HCT116 (cell line): ENCODE measurements at regions not wholly inside any gene's neighbourhood (a gene's known extent, or its start where the extent isn't known, plus 50 kb on each side); places are given as distances from the start of the nearest gene placed in this dataset.

Experiments
- ATAC-seq: fragments of 200-7000 bp; cut with Tn5 transposase; 2 replicates; pipeline ENCODE4 v1.9.1; 2020; ENCODE audit warnings: mild to moderate bottlenecking, moderate library complexity
- BruUV-seq: library from RNA; stranded (reverse); fragments of 400-500 nt; replicated peaks from 2 replicates; lab custom pipeline; 2021; lab: Mats Ljungman, UMichigan
- CTCF ChIA-PET: fragments of 300-600 bp; sonication (Branson Sonifier 250); formaldehyde crosslinking; loops from one replicate; lab custom pipeline; 2021; ENCODE audit warnings: antibody characterized with exemption; lab: Charles Lee
- POLR2A ChIA-PET: fragments of 300-600, 350-600 bp; sonication (Branson Sonifier 250); formaldehyde crosslinking; loops from one replicate; lab custom pipeline; 2021; ENCODE audit warnings: antibody characterized with exemption; lab: Charles Lee
- RAD21 ChIA-PET, 2 experiments: fragments of 300-600 bp; sonication (Branson Sonifier 250); formaldehyde crosslinking; loops; one replicate each; lab custom pipeline; 2023; ENCODE audit warnings: low total read pairs in 2 of 2; ENCODE audit not compliant: uncharacterized antibody in 2 of 2, unreplicated experiment in 2 of 2, low non-redundant PET in 1 of 2; lab: Charles Lee
- DNase-seq: peaks from one replicate; pipeline ENCODE4 v3.0.0-alpha.2; 2010; ENCODE audit warnings: low read depth, low spot score
- H2AFZ ChIP-seq: fragments of 200-600 bp; shearing (Covaris generic), sonication (generic); 2 replicates; pipeline ENCODE4 v1.6.1; 2017; ENCODE audit warnings: low read depth, mixed run types, mixed read lengths, antibody characterized with exemption, low read length; ENCODE audit not compliant: poor library complexity, severe bottlenecking
- H3K27ac ChIP-seq: 2 replicates; pipeline ENCODE4 v1.5.1; 2012; ENCODE audit warnings: low read depth, low read length
- H3K27me3 ChIP-seq: fragments of 200-600 bp; sonication (generic); 2 replicates; pipeline ENCODE4 v1.6.1; 2016; ENCODE audit warnings: mixed run types, low read length, mixed read lengths; ENCODE audit not compliant: insufficient read depth
- H3K36me3 ChIP-seq, 2 experiments: fragments of 200-500 bp in 1 of 2; fragments of 200-600 bp in 1 of 2; sonication (Bioruptor generic) in 1 of 2; sonication (generic) in 1 of 2; 2 replicates each; pipeline versions ENCODE4 v1.5.1 to v1.6.1; 2014 to 2016; ENCODE audit warnings: low read length in 2 of 2, inconsistent platforms in 1 of 2, mixed read lengths in 1 of 2, mixed run types in 1 of 2; ENCODE audit not compliant: insufficient read depth in 2 of 2, control insufficient read depth in 1 of 2
- H3K4me1 ChIP-seq, 2 experiments: fragments of 200-600 bp in 1 of 2; sonication (generic) in 1 of 2; 2 replicates each; pipeline versions ENCODE4 v1.5.1 to v1.6.1; 2012 to 2017; ENCODE audit warnings: low read length in 2 of 2, inconsistent platforms in 1 of 2, mild to moderate bottlenecking in 1 of 2, mixed read lengths in 1 of 2, mixed run types in 1 of 2, moderate library complexity in 1 of 2; ENCODE audit not compliant: insufficient read depth in 2 of 2, control insufficient read depth in 1 of 2
- H3K4me2 ChIP-seq: fragments of 200-600 bp; sonication (generic); 2 replicates; pipeline ENCODE4 v1.6.1; 2017; ENCODE audit warnings: mixed run types, low read length, mixed read lengths
- H3K4me3 ChIP-seq, 2 experiments: fragments of 200-600 bp in 1 of 2; sonication (generic) in 1 of 2; replicated peaks in 1 of 2; 2 replicates each; pipeline ENCODE4 v1.5.1; 2011 to 2016; ENCODE audit warnings: low read length in 2 of 2, control low read depth in 1 of 2, low read depth in 1 of 2, mild to moderate bottlenecking in 1 of 2, mixed read lengths in 1 of 2, mixed run types in 1 of 2
- H3K79me2 ChIP-seq: fragments of 200-600 bp; sonication (generic); 2 replicates; pipeline ENCODE4 v1.6.1; 2017; ENCODE audit warnings: mild to moderate bottlenecking, mixed run types, low read length, moderate library complexity, mixed read lengths; ENCODE audit not compliant: insufficient read depth
- H3K9ac ChIP-seq: fragments of 200-600 bp; sonication (generic); 2 replicates; pipeline ENCODE4 v1.6.1; 2016; ENCODE audit warnings: low read length, mixed read lengths
- H3K9me2 ChIP-seq: fragments of 200-600 bp; sonication (generic), shearing (Covaris generic); 2 replicates; pipeline ENCODE4 v1.6.1; 2017; ENCODE audit warnings: mixed run types, mild to moderate bottlenecking, moderate library complexity; ENCODE audit not compliant: insufficient read depth
- H3K9me3 ChIP-seq, 2 experiments: fragments of 200-500 bp in 1 of 2; fragments of 200-600 bp in 1 of 2; sonication (Bioruptor generic) in 1 of 2; sonication (generic) in 1 of 2; 2 replicates each; pipeline ENCODE4 v1.6.1; 2014 to 2017; ENCODE audit warnings: low read length in 2 of 2, mixed read lengths in 2 of 2, inconsistent platforms in 1 of 2, low read depth in 1 of 2, mild to moderate bottlenecking in 1 of 2, mixed run types in 1 of 2, moderate library complexity in 1 of 2; ENCODE audit not compliant: control insufficient read depth in 1 of 2, insufficient read depth in 1 of 2
- H4K20me1 ChIP-seq: fragments of 200-600 bp; sonication (generic), shearing (Covaris generic); 2 replicates; pipeline ENCODE4 v1.6.1; 2017; ENCODE audit warnings: mixed run types, mild to moderate bottlenecking, moderate library complexity; ENCODE audit not compliant: insufficient read depth
- CBX3 ChIP-seq: IDR thresholded peaks from 2 replicates; pipeline ENCODE4 v1.6.1; 2012; ENCODE audit warnings: low read depth
- EZH2 ChIP-seq: fragments of 200-600 bp; sonication (generic); IDR thresholded peaks from 2 replicates; pipeline ENCODE4 v1.6.1; 2017; ENCODE audit warnings: antibody characterized with exemption, mixed run types
- EZH2phosphoT487 ChIP-seq: fragments of 200-600 bp; IDR thresholded peaks from 2 replicates; pipeline ENCODE4 v1.6.1; 2018; ENCODE audit warnings: antibody characterized with exemption, borderline replicate concordance
- FOSL1 ChIP-seq: IDR thresholded peaks from 2 replicates; pipeline ENCODE4 v1.6.1; 2012; ENCODE audit warnings: low read depth
- JUND ChIP-seq: IDR thresholded peaks from 2 replicates; pipeline ENCODE4 v1.6.1; 2012
- POLR2A ChIP-seq: IDR thresholded peaks from 2 replicates; pipeline ENCODE4 v1.7.0; 2011; ENCODE audit warnings: borderline replicate concordance; ENCODE audit not compliant: insufficient read depth, insufficient read length; ENCODE audit errors: extremely low read depth
- POLR2AphosphoS5 ChIP-seq: IDR thresholded peaks from 2 replicates; pipeline ENCODE4 v1.6.1; 2011; ENCODE audit warnings: mild to moderate bottlenecking, low read depth, low read length, moderate library complexity
- RAD21 ChIP-seq: IDR thresholded peaks from 2 replicates; pipeline ENCODE4 v1.6.1; 2012; ENCODE audit warnings: low read depth, mild to moderate bottlenecking
- SRF ChIP-seq: IDR thresholded peaks from 2 replicates; pipeline ENCODE4 v1.6.1; 2012; ENCODE audit warnings: low read depth
- YY1 ChIP-seq: IDR thresholded peaks from 2 replicates; pipeline ENCODE4 v1.6.1; 2011; ENCODE audit warnings: low read length, low read depth, moderate library complexity, mild to moderate bottlenecking; ENCODE audit not compliant: insufficient replicate concordance; ENCODE audit errors: extremely low read depth
- ZFX ChIP-seq: fragments of 450-650 bp; IDR thresholded peaks from 2 replicates; pipeline ENCODE4 v1.6.1; 2017
- ZNF274 ChIP-seq: fragments of 200-500 bp; sonication (Bioruptor generic); IDR thresholded peaks from 2 replicates; pipeline ENCODE4 v1.6.1; 2014; ENCODE audit warnings: mild to moderate bottlenecking, low read depth, low read length, inconsistent platforms
- intact Hi-C: fragments of 100-400 bp; cut with micrococcal nuclease; formaldehyde crosslinking; loops from 2 replicates; pipeline ENCODE4 v1.10.0; 2022
- TF ChIP-seq, protein P1 (sequence below): IDR thresholded peaks from 2 replicates; pipeline ENCODE4 v1.6.1; 2012
- TF ChIP-seq, protein P2 (sequence below): IDR thresholded peaks from 2 replicates; pipeline ENCODE4 v1.6.1; 2012; ENCODE audit warnings: low read depth
- TF ChIP-seq, protein P3 (sequence below), 3 experiments: fragments of 200-600 bp in 1 of 3; sonication (generic) in 1 of 3; IDR thresholded peaks in 2 of 3; conservative IDR thresholded peaks in 1 of 3; 2 replicates each; pipeline ENCODE4 v1.5.1; 2012 to 2017; ENCODE audit warnings: low read depth in 2 of 3, low read length in 2 of 3, antibody characterized with exemption in 1 of 3, borderline replicate concordance in 1 of 3, control low read depth in 1 of 3, mild to moderate bottlenecking in 1 of 3, mixed read lengths in 1 of 3, mixed run types in 1 of 3, moderate library complexity in 1 of 3; ENCODE audit not compliant: insufficient read depth in 1 of 3

DNA sequence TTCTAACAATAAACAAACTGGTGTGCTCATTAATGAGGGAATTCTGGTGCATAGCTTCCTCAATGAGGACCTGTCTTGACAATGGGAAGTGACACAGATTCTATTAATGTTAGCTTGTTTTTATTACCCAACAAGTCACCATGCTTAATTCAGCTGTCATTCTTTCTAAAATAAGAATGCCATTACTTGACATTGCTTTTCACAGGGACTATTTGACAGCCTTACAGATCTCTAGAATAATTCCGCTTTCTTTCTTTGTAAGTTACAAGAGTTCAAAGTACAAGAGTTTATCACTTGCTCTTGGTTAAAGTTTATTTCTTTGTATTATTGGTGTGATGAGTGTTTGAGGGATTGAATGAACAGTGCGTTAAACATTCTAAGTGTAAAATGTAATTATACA lies 127.0 kb upstream of the COL5A2 start:
- no peaks in the 10 kb centered on the region for H3K79me2 ChIP-seq
- H4K20me1 ChIP-seq: no peaks in the 10 kb centered on the region
- no peaks in the 10 kb centered on the region for H3K9me3 ChIP-seq
- RAD21 ChIA-PET: no interaction called here
- ATAC-seq: no peak
- no peaks in the 10 kb centered on the region for H3K36me3 ChIP-seq
- CTCF ChIA-PET: no interaction called here
- TF ChIP-seq EZH2: no peak
- no peak for TF ChIP-seq JUND
- intact Hi-C loops: no loop called here
- no peak overlapping the region for H3K9ac ChIP-seq
- no peak overlapping the region for H3K4me3 ChIP-seq
- DNase-seq: no peak
- H3K27me3 ChIP-seq: no peaks in the 10 kb centered on the region
- H3K4me2 ChIP-seq: no peak overlapping the region
- peaks cover 0 to 7% of the 10 kb centered on the region in 2 experiments; a peak in 2 of 4 replicates for H3K4me1 ChIP-seq
- POLR2A ChIA-PET: no interaction called here
- H3K9me2 ChIP-seq: no peaks in the 10 kb centered on the region
- no peak overlapping the region for H2AFZ ChIP-seq
- no TSS peak for BruUV-seq
- H3K27ac ChIP-seq: no peak overlapping the region

DNA sequence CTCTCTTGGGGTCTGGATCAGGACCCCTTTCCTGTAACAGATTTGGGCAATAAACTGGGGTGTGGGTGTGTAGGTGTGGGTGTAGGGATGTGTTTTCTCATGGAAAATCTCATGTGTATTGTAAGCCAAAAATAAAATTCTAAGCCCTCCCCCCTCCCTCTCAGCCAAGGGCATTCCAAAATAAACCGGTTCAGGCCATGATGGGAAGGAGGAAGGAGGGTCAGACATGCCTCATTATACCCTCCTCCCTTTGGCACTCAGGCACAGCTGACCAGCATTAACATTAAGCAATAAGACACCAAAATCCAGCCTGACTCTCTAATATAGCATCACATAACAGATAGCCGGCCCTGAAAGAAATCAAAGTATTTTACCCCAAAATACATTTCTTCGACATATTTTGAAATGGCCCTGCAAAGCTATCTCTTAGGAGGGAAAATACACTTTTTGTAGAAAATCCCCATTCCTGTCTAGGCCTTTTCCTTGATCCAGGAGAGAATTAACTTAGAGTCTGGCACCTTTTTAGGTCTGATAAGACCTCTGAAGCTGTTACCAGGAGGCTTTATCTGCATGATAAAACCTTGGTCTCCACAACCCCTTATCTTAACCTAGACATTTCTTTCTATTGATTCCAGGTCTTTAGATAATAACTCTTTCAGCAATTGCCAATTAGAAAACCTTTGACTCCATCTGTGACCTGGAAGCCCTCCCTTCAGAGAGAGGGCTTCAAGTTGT lies 128.7 kb upstream of the COL5A2 start:
- Histone ChIP-seq H2AFZ (no peak overlapping the region), H3K79me2 (no peaks in the 10 kb centered on the region), H3K4me1 (peaks cover 0 to 7% of the 10 kb centered on the region in 2 experiments; a peak in 2 of 4 replicates), H3K9me2 (no peaks in the 10 kb centered on the region), H3K4me2 (no peak overlapping the region), H3K9ac (no peak overlapping the region), H3K27me3 (no peaks in the 10 kb centered on the region), H4K20me1 (no peaks in the 10 kb centered on the region), H3K36me3 (no peaks in the 10 kb centered on the region), H3K4me3 (no peak overlapping the region), H3K27ac (no peak overlapping the region), H3K9me3 (no peaks in the 10 kb centered on the region)
- ChIA-PET RAD21 (no interaction called here), POLR2A (no interaction called here), CTCF (no interaction called here)
- intact Hi-C loops: no loop called here
- no peak for DNase-seq
- BruUV-seq: no TSS peak
- ATAC-seq: no peak
- TF ChIP-seq, protein P1, sequence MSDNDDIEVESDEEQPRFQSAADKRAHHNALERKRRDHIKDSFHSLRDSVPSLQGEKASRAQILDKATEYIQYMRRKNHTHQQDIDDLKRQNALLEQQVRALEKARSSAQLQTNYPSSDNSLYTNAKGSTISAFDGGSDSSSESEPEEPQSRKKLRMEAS: no peak
- TF ChIP-seq POLR2AphosphoS5: no peak
- TF ChIP-seq SRF: no peak
- TF ChIP-seq RAD21: no peak
- no peak for TF ChIP-seq EZH2
- no peak for TF ChIP-seq FOSL1
- TF ChIP-seq YY1: no peak
- TF ChIP-seq POLR2A: no peak
- TF ChIP-seq, protein P2, sequence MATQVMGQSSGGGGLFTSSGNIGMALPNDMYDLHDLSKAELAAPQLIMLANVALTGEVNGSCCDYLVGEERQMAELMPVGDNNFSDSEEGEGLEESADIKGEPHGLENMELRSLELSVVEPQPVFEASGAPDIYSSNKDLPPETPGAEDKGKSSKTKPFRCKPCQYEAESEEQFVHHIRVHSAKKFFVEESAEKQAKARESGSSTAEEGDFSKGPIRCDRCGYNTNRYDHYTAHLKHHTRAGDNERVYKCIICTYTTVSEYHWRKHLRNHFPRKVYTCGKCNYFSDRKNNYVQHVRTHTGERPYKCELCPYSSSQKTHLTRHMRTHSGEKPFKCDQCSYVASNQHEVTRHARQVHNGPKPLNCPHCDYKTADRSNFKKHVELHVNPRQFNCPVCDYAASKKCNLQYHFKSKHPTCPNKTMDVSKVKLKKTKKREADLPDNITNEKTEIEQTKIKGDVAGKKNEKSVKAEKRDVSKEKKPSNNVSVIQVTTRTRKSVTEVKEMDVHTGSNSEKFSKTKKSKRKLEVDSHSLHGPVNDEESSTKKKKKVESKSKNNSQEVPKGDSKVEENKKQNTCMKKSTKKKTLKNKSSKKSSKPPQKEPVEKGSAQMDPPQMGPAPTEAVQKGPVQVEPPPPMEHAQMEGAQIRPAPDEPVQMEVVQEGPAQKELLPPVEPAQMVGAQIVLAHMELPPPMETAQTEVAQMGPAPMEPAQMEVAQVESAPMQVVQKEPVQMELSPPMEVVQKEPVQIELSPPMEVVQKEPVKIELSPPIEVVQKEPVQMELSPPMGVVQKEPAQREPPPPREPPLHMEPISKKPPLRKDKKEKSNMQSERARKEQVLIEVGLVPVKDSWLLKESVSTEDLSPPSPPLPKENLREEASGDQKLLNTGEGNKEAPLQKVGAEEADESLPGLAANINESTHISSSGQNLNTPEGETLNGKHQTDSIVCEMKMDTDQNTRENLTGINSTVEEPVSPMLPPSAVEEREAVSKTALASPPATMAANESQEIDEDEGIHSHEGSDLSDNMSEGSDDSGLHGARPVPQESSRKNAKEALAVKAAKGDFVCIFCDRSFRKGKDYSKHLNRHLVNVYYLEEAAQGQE: no peak
- TF ChIP-seq CBX3: no peak
- TF ChIP-seq, protein P3, sequence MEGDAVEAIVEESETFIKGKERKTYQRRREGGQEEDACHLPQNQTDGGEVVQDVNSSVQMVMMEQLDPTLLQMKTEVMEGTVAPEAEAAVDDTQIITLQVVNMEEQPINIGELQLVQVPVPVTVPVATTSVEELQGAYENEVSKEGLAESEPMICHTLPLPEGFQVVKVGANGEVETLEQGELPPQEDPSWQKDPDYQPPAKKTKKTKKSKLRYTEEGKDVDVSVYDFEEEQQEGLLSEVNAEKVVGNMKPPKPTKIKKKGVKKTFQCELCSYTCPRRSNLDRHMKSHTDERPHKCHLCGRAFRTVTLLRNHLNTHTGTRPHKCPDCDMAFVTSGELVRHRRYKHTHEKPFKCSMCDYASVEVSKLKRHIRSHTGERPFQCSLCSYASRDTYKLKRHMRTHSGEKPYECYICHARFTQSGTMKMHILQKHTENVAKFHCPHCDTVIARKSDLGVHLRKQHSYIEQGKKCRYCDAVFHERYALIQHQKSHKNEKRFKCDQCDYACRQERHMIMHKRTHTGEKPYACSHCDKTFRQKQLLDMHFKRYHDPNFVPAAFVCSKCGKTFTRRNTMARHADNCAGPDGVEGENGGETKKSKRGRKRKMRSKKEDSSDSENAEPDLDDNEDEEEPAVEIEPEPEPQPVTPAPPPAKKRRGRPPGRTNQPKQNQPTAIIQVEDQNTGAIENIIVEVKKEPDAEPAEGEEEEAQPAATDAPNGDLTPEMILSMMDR (IDR thresholded peaks at IDR 0.05 in 2 of 3, conservative IDR thresholded peaks at IDR 0.05 in 1 of 3; ENCODE audit: borderline replicate concordance in 1 of 3, insufficient read depth in 1 of 3, low read depth in 2 of 3, low read length in 2 of 3): no peak
- no peak for TF ChIP-seq ZNF274
- TF ChIP-seq EZH2phosphoT487: no peak
- TF ChIP-seq ZFX: no peak
